GM23338 (cell line): ENCODE measurements at regions not wholly inside any gene's neighbourhood (a gene's known extent, or its start where the extent isn't known, plus 50 kb on each side); places are given as distances from the start of the nearest gene placed in this dataset.

Source experiments
- ATAC-seq: fragments of 200-7000 bp; cut with Tn5 transposase; 3 replicates; pipeline ENCODE4 v1.9.1; 2020
- DNase-seq: peaks from one replicate; pipeline ENCODE4 v3.0.0-alpha.2; 2015; ENCODE audit warnings: low spot score
- H2AFZ ChIP-seq: fragments of 200-600 bp; sonication (generic); 2 replicates; pipeline ENCODE4 v1.8.0; 2016; ENCODE audit warnings: antibody characterized with exemption, mild to moderate bottlenecking, moderate library complexity
- H3F3A ChIP-seq: fragments of 200-600 bp; sonication (generic); replicated peaks from 2 replicates; pipeline ENCODE4 v1.8.0; 2017; ENCODE audit warnings: antibody characterized with exemption, mixed run types, low read depth
- H3K27ac ChIP-seq: fragments of 200-600 bp; sonication (generic); 2 replicates; pipeline ENCODE4 v1.6.1; 2016; ENCODE audit warnings: low read depth
- H3K27me3 ChIP-seq: fragments of 200-600 bp; sonication (generic); 2 replicates; pipeline ENCODE4 v1.8.0; 2016; ENCODE audit warnings: mild to moderate bottlenecking, mixed run types, moderate library complexity; ENCODE audit not compliant: insufficient read depth
- H3K36me3 ChIP-seq: fragments of 200-600 bp; sonication (generic); 2 replicates; pipeline ENCODE4 v1.8.0; 2016; ENCODE audit warnings: mild to moderate bottlenecking; ENCODE audit not compliant: insufficient read depth
- H3K4me1 ChIP-seq: fragments of 200-600 bp; sonication (generic); 2 replicates; pipeline ENCODE4 v1.8.0; 2016; ENCODE audit warnings: mild to moderate bottlenecking, moderate library complexity; ENCODE audit not compliant: insufficient read depth
- H3K4me2 ChIP-seq: fragments of 200-600 bp; sonication (generic); 2 replicates; pipeline ENCODE4 v1.7.1; 2017; ENCODE audit warnings: mixed run types
- H3K4me3 ChIP-seq: fragments of 200-600 bp; sonication (generic); 2 replicates; pipeline ENCODE4 v1.6.1; 2016; ENCODE audit warnings: mixed run types
- H3K79me2 ChIP-seq: fragments of 200-600 bp; sonication (generic); replicated peaks from 2 replicates; pipeline ENCODE4 v1.8.0; 2017; ENCODE audit warnings: mild to moderate bottlenecking; ENCODE audit not compliant: insufficient read depth
- H3K9me2 ChIP-seq: fragments of 200-600 bp; sonication (generic); 2 replicates; pipeline ENCODE4 v1.8.0; 2017; ENCODE audit not compliant: insufficient read depth
- H4K20me1 ChIP-seq: fragments of 200-600 bp; sonication (generic); replicated peaks from 2 replicates; pipeline ENCODE4 v1.8.0; 2017; ENCODE audit warnings: mild to moderate bottlenecking; ENCODE audit not compliant: insufficient read depth
- H3K27ac Mint-ChIP-seq: 2 replicates; pipeline ENCODE4 v1.8.0; 2020; ENCODE audit warnings: inconsistent platforms, mild to moderate bottlenecking, moderate library complexity, mixed read lengths
- H3K27me3 Mint-ChIP-seq: 3 replicates; pipeline ENCODE4 v1.8.0; 2022; ENCODE audit warnings: low read depth, mild to moderate bottlenecking, moderate library complexity, mixed read lengths, inconsistent platforms; ENCODE audit not compliant: insufficient read depth, poor library complexity
- H3K36me3 Mint-ChIP-seq: 3 replicates; pipeline ENCODE4 v1.8.0; 2021; ENCODE audit warnings: low read depth, mild to moderate bottlenecking, inconsistent platforms, moderate library complexity, mixed read lengths
- H3K4me1 Mint-ChIP-seq: 3 replicates; pipeline ENCODE4 v1.8.0; 2020; ENCODE audit warnings: mild to moderate bottlenecking, inconsistent platforms, mixed read lengths
- H3K4me3 Mint-ChIP-seq: 3 replicates; pipeline ENCODE4 v1.8.0; 2021; ENCODE audit warnings: moderate library complexity, mild to moderate bottlenecking, inconsistent platforms, mixed read lengths
- H3K9me3 Mint-ChIP-seq: 3 replicates; pipeline ENCODE4 v1.8.0; 2020; ENCODE audit warnings: moderate library complexity, mild to moderate bottlenecking, inconsistent platforms, mixed read lengths
- EZH2 ChIP-seq: fragments of 200-600 bp; sonication (generic); IDR thresholded peaks from one replicate; pipeline ENCODE4 v1.8.0; 2017; ENCODE audit warnings: antibody characterized with exemption, mild to moderate bottlenecking, low read depth; ENCODE audit not compliant: unreplicated experiment
- EZH2phosphoT487 ChIP-seq: fragments of 200-600 bp; sonication (generic); IDR thresholded peaks from one replicate; pipeline ENCODE4 v1.8.1; 2018; ENCODE audit warnings: antibody characterized with exemption; ENCODE audit not compliant: unreplicated experiment
- NANOG ChIP-seq: IDR thresholded peaks from 2 replicates; pipeline ENCODE4 v1.6.1; 2016; ENCODE audit warnings: antibody characterized with exemption, borderline replicate concordance
- POLR2AphosphoS5 ChIP-seq: IDR thresholded peaks from 2 replicates; pipeline ENCODE4 v1.6.1; 2016; ENCODE audit warnings: antibody characterized with exemption, low read depth
- REST ChIP-seq: IDR thresholded peaks from one replicate; pipeline ENCODE4 v1.6.1; 2018; ENCODE audit warnings: antibody characterized with exemption; ENCODE audit not compliant: unreplicated experiment
- ZNF114 ChIP-seq: fragments of 250-450 bp; sonication (Bioruptor Pico); IDR thresholded peaks from 2 replicates; pipeline ENCODE4 v1.5.0; 2020; ENCODE audit warnings: mild to moderate bottlenecking, moderate library complexity
- ZNF331 ChIP-seq: fragments of 250-450 bp; sonication (Bioruptor Pico); IDR thresholded peaks from 2 replicates; pipeline ENCODE4 v1.5.0; 2020; ENCODE audit warnings: low read depth, mild to moderate bottlenecking, moderate library complexity
- ZNF462 ChIP-seq: fragments of 250-450 bp; sonication (Bioruptor Pico); IDR thresholded peaks from 2 replicates; pipeline ENCODE4 v1.5.0; 2020; ENCODE audit warnings: mild to moderate bottlenecking, moderate library complexity
- TF ChIP-seq, protein P1 (sequence below): IDR thresholded peaks from 2 replicates; pipeline ENCODE4 v1.6.1; 2016; ENCODE audit warnings: antibody characterized with exemption

GRCh38 chr4:18847249-18847890 lies 825.8 kb upstream of the LCORL start:
- TF ChIP-seq ZNF331 (CRISPR knock-in tag) (no peak), EZH2phosphoT487 (no peak), REST (no peak)
- Histone ChIP-seq H3K27ac (no peak overlapping the region), H3K4me1 (no peaks in the 10 kb centered on the region), H3K27me3 (no peaks in the 10 kb centered on the region), H3K36me3 (no peaks in the 10 kb centered on the region), H3K79me2 (no peaks in the 10 kb centered on the region), H3F3A (no peaks in the 10 kb centered on the region), H3K4me3 (no peak overlapping the region), H3K9me2 (peaks cover 11% of the 10 kb centered on the region), H2AFZ (no peak overlapping the region), H4K20me1 (no peaks in the 10 kb centered on the region), H3K4me2 (no peak overlapping the region)
- Mint-ChIP-seq H3K36me3 (peaks cover 14% of the 10 kb centered on the region), H3K4me3 (no peak overlapping the region), H3K4me1 (no peaks in the 10 kb centered on the region), H3K9me3 (peaks cover 17% of the 10 kb centered on the region), H3K27ac (no peak overlapping the region), H3K27me3 (no peaks in the 10 kb centered on the region)
- no peak for ATAC-seq
- no peak for DNase-seq

- H3K36me3 Mint-ChIP-seq, result peaks cover 24% of the 10 kb centered on the region
- no peaks in the 10 kb centered on the region for H3F3A ChIP-seq
- no peak overlapping the region for H3K4me3 Mint-ChIP-seq
- no peak for TF ChIP-seq EZH2
- no peak for TF ChIP-seq POLR2AphosphoS5
- no peak for TF ChIP-seq NANOG
- TF ChIP-seq, protein P1, sequence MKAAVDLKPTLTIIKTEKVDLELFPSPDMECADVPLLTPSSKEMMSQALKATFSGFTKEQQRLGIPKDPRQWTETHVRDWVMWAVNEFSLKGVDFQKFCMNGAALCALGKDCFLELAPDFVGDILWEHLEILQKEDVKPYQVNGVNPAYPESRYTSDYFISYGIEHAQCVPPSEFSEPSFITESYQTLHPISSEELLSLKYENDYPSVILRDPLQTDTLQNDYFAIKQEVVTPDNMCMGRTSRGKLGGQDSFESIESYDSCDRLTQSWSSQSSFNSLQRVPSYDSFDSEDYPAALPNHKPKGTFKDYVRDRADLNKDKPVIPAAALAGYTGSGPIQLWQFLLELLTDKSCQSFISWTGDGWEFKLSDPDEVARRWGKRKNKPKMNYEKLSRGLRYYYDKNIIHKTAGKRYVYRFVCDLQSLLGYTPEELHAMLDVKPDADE, result no peak
- no peak for TF ChIP-seq ZNF114 (CRISPR knock-in tag)
- no peak for TF ChIP-seq ZNF462 (CRISPR knock-in tag)
These were observed 824.8 kb upstream of the LCORL start for GRCh38 chr4:18846313-18846712.

More at GRCh38 chr4:18846313-18846712, 824.8 kb upstream of the LCORL start:
- Histone ChIP-seq H3K27ac (no peak overlapping the region), H3K27me3 (no peaks in the 10 kb centered on the region), H3K4me1 (no peaks in the 10 kb centered on the region), H3K79me2 (no peaks in the 10 kb centered on the region), H3K9me2 (peaks cover 13% of the 10 kb centered on the region), H3K4me3 (no peak overlapping the region), H3K36me3 (no peaks in the 10 kb centered on the region), H2AFZ (no peak overlapping the region), H3K4me2 (no peak overlapping the region), H4K20me1 (no peaks in the 10 kb centered on the region)
- no peak for DNase-seq
- Mint-ChIP-seq H3K27me3 (no peaks in the 10 kb centered on the region), H3K27ac (no peak overlapping the region), H3K4me1 (no peaks in the 10 kb centered on the region), H3K9me3 (peaks cover 28% of the 10 kb centered on the region)
- no peak for ATAC-seq
